ENCODE measurements at regions not wholly inside any gene's neighbourhood (a gene's known extent, or its start where the extent isn't known, plus 50 kb on each side); places are given as distances from the start of the nearest gene placed in this dataset.

DNA sequence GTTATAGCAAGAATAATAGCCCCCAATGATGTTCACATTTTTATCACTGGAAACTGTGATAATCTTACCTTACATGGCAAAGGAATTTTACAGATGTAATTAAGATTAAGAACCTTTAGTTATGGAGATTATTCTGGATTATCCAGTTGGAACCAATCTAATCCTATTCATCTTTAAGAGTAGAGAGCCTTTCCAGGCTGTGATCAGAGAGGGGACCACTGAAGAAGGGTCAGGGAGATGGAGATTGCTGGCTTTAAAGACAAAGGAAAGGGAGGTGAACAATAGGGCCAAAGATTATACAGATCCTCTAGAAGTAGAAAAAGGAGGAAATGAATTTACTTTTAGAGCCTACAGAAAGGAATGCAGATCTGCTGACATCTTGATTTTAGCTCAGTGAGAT, 253.5 kb upstream of the GRIN3A start:
- TF ChIP-seq POLR2A (IDR thresholded peaks at IDR 0.05; ENCODE audit: low read depth) (no peak), EP300 (IDR thresholded peaks at IDR 0.05) (no peak), POLR2AphosphoS5 (IDR thresholded peaks at IDR 0.05) (no peak)
- TF ChIP-seq, protein P1, sequence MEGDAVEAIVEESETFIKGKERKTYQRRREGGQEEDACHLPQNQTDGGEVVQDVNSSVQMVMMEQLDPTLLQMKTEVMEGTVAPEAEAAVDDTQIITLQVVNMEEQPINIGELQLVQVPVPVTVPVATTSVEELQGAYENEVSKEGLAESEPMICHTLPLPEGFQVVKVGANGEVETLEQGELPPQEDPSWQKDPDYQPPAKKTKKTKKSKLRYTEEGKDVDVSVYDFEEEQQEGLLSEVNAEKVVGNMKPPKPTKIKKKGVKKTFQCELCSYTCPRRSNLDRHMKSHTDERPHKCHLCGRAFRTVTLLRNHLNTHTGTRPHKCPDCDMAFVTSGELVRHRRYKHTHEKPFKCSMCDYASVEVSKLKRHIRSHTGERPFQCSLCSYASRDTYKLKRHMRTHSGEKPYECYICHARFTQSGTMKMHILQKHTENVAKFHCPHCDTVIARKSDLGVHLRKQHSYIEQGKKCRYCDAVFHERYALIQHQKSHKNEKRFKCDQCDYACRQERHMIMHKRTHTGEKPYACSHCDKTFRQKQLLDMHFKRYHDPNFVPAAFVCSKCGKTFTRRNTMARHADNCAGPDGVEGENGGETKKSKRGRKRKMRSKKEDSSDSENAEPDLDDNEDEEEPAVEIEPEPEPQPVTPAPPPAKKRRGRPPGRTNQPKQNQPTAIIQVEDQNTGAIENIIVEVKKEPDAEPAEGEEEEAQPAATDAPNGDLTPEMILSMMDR (IDR thresholded peaks at IDR 0.05): no peak
- H3K27ac ChIP-seq (replicated peaks in 1 of 4): no peak overlapping the region
- H3K4me3 ChIP-seq: no peak overlapping the region
- intact Hi-C loops (cut with DNase I): no loop called here
- H3K9me3 ChIP-seq: no peaks in the 10 kb centered on the region
- H3K27me3 ChIP-seq: no peaks in the 10 kb centered on the region
- no peak for DNase-seq (ENCODE audit: extremely low spot score)
- no peaks in the 10 kb centered on the region for H3K36me3 ChIP-seq
- no peaks in the 10 kb centered on the region for H3K4me1 ChIP-seq

- TF ChIP-seq POLR2A (IDR thresholded peaks at IDR 0.05; ENCODE audit: low read depth) (no peak), POLR2AphosphoS5 (IDR thresholded peaks at IDR 0.05) (no peak)
- TF ChIP-seq, protein P1 (IDR thresholded peaks at IDR 0.05): peak; percentile 25 to 58 (median 48)
- H3K9me3 ChIP-seq: no peaks in the 10 kb centered on the region
- WGBS: 0% methylated on average over 2 of the region's 2 CpGs
- H3K4me1 ChIP-seq: no peaks in the 10 kb centered on the region
- H3K4me3 ChIP-seq: no peak overlapping the region
- H3K27ac ChIP-seq (replicated peaks in 1 of 4): no peak overlapping the region
- no peak for DNase-seq (ENCODE audit: extremely low spot score)
- no peaks in the 10 kb centered on the region for H3K36me3 ChIP-seq
- intact Hi-C loops (cut with DNase I): no loop called here
- H3K27me3 ChIP-seq: no peaks in the 10 kb centered on the region
Measured at GRCh38 chr9:101977614-101978210, 239.3 kb upstream of the GRIN3A start.

GRCh38 chr9:101970609-101971008, 232.2 kb upstream of the GRIN3A start:
- Histone ChIP-seq H3K27ac (replicated peaks in 1 of 4) (no peak overlapping the region), H3K4me1 (no peaks in the 10 kb centered on the region), H3K4me3 (no peak overlapping the region), H3K27me3 (no peaks in the 10 kb centered on the region), H3K36me3 (no peaks in the 10 kb centered on the region), H3K9me3 (no peaks in the 10 kb centered on the region)
- DNase-seq (ENCODE audit: extremely low spot score): no peak
- TF ChIP-seq EP300 (IDR thresholded peaks at IDR 0.05) (no peak), POLR2A (IDR thresholded peaks at IDR 0.05; ENCODE audit: low read depth) (no peak), POLR2AphosphoS5 (IDR thresholded peaks at IDR 0.05) (no peak)
- TF ChIP-seq, protein P1 (IDR thresholded peaks at IDR 0.05): no peak
- intact Hi-C loops (cut with DNase I): no loop called here

DNA sequence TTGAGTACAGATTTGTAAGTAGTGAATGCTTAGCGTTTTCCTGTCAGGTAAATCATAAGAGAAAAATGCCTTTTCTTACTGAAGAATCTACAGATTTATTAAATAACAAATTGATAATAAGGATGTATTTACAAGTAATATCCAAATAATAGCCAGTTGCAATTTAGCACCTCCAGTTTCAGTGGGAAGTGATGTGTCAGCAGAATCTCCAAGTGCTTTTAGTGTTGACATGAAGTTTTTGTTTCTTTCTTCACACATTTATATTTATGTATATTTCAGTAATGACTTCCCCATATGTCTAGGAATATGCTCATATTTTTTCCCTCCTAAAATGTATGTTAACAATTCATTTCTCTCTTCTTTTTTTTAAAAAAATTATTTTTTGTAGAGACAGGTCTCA, 229.9 kb upstream of the GRIN3A start:
- intact Hi-C loops (cut with DNase I): no loop called here
- 84% methylated on average over 1 of the region's 1 CpG for WGBS
- no peak for TF ChIP-seq EP300 (IDR thresholded peaks at IDR 0.05)
- TF ChIP-seq POLR2A (IDR thresholded peaks at IDR 0.05; ENCODE audit: low read depth): no peak
- TF ChIP-seq POLR2AphosphoS5 (IDR thresholded peaks at IDR 0.05): no peak
- TF ChIP-seq, protein P1 (IDR thresholded peaks at IDR 0.05): no peak
- Histone ChIP-seq H3K27me3 (no peaks in the 10 kb centered on the region), H3K27ac (replicated peaks in 1 of 4) (no peak overlapping the region), H3K9me3 (no peaks in the 10 kb centered on the region), H3K36me3 (no peaks in the 10 kb centered on the region), H3K4me1 (no peaks in the 10 kb centered on the region), H3K4me3 (no peak overlapping the region)
- DNase-seq (ENCODE audit: extremely low spot score): no peak

- Histone ChIP-seq H3K27me3 (no peaks in the 10 kb centered on the region), H3K9me3 (no peaks in the 10 kb centered on the region), H3K36me3 (no peaks in the 10 kb centered on the region), H3K4me3 (no peak overlapping the region), H3K27ac (replicated peaks in 1 of 4) (no peak overlapping the region), H3K4me1 (no peaks in the 10 kb centered on the region)
- DNase-seq (ENCODE audit: extremely low spot score): no peak
- intact Hi-C loops (cut with DNase I): no loop called here
- TF ChIP-seq EP300 (IDR thresholded peaks at IDR 0.05): no peak
- TF ChIP-seq POLR2A (IDR thresholded peaks at IDR 0.05; ENCODE audit: low read depth): no peak
- TF ChIP-seq POLR2AphosphoS5 (IDR thresholded peaks at IDR 0.05): no peak
- TF ChIP-seq, protein P1 (IDR thresholded peaks at IDR 0.05): no peak
- 27% methylated on average over 1 of the region's 1 CpG for WGBS
Measured at GRCh38 chr9:101966691-101967090, 228.2 kb upstream of the GRIN3A start.

Data from esophagus muscularis mucosa (tissue), 4 donors.